SW 1271 (cell line): ENCODE measurements at regions not wholly inside any gene's neighbourhood (a gene's known extent, or its start where the extent isn't known, plus 50 kb on each side); places are given as distances from the start of the nearest gene placed in this dataset.
"Not testable (repeated sequence)": the region's sequence is repeated elsewhere in the genome, so short reads cannot be mapped to it uniquely, and the experiment has no call there.

Experiments
- DNase-seq, 2 experiments: peaks; one replicate each; lab custom pipeline; 2025; lab: John Stamatoyannopoulos, UW

- DNase-seq = not testable (repeated sequence)
Observed at GRCh38 chr2:192958615-192959014, 763.9 kb upstream of the TMEFF2 start.

DNA sequence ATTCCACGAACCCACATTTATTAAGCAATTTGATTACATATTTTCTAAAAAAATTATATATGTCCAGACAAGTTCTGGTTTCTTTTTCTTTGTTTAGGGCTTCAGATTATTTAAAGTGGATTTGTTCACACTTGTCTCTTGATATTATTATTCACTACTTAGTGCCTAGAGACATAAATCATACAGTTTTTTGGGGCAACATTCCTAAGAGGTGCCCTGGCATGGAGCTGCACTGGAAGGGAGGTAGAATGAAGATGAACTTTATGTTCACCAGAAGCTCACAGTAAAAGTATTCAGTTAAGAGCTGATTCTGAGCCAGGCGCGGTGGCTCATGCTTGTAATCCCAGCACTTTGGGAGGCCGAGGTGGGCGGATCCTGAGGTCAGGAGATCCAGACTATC is 762.7 kb upstream of the TMEFF2 start:
- DNase-seq = no peak

DNA sequence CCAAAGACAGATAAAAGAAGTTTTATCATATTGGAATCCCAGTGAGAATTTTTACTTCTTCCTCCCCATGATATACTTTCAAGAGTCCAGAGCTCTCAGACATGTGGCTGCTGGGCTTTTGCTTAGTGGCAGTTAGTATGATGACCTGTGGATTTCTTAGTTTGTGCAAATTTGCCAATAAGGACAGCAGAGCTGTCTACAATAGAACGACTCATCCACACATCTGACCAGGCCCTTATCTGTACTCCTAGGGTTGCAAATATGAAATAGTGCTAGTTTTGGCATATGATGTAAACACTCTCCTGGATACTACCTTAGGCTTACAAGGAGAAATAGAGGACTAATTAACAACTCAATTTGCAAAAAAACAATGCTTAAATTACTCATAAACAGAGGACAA is 758.4 kb upstream of the TMEFF2 start:
- DNase-seq = no peak

- no peak for DNase-seq
Observed at GRCh38 chr2:192952245-192952644, 757.5 kb upstream of the TMEFF2 start.

- no peak for DNase-seq
Observed at GRCh38 chr2:192948316-192948715, 753.6 kb upstream of the TMEFF2 start.

DNA sequence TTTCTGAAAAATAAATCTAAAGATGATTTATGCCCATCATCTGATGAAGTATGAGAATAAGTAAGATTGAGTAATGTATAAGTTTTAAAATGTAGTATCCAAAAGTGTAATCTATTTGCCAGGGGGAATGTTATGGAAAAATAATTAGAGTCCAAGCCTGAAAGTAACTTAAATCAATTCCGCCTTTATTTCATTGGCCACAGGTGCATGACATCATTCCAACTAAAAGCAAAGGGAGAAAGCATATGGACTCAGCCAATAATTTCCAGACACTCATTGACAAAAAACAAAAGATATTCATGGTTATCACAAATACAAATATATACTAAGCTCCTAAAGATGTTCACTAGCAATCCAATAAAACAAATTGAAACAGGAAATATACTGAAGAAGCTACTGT is 752.6 kb upstream of the TMEFF2 start:
- DNase-seq = no peak

DNA sequence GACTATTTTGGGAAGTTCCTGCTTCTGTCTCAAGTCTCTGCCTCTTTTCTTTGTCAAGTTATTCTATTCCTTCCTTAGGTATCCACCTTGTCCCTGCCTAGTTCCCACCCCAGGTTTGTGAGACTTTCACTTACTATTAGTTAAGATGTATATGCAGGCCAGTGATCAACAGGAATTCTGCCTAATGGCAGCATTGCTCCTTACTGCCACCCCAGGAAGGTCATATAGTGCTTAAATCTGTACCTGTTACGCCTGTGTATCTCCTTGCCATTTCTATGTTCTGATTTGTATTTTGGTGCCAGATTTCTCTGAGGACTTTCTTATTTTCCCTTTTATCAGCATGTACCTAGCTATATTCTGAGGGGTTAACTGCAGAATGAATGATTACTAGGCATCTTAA is 746.0 kb upstream of the TMEFF2 start:
- no peak for DNase-seq

- no peak for DNase-seq
Observed at GRCh38 chr2:192932376-192932775, 737.6 kb upstream of the TMEFF2 start.

GRCh38 chr2:192921631-192922030 is 726.9 kb upstream of the TMEFF2 start:
- not testable (repeated sequence) for DNase-seq

GRCh38 chr2:192901446-192901845 is 706.7 kb upstream of the TMEFF2 start:
- no peak for DNase-seq

DNA sequence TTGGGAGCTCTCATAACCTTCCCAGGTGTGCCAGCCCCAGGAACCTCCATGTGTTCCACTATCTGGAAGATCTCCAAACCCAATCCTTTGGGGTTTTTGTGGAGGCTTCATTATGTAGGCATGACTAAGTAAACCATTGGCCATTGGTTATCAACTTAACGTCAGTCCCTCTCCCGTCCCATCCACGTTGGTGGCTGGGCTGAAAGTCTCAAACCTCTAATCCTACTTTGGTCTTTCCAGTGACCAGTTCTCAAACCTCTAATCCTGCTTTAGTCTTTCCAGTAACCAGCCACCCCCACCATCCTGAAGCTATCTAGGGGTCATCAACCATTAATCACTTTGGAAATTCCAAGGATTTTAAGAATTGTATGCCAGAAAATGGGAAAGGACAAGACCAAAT is 704.7 kb upstream of the TMEFF2 start:
- no peak for DNase-seq

DNA sequence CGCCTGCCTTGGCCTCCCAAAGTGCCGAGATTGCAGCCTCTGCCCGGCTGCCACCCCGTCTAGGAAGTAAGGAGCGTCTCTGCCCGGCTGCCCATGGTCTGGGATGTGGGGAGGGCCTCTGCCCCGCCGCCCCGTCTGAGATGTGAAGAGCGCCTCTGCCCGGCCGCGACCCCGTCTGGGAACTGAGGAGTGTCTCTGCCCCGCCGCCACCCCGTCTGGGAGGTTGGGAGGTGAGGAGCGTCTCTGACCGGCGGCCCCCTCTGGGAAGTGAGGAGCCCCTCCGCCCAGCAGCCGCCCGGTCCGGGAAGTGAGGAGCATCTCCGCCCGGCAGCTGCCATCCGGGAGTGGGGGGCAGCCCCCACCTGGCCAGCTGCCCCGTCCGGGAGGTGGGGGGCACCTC is 699.2 kb upstream of the TMEFF2 start:
- not testable (repeated sequence) for DNase-seq

DNA sequence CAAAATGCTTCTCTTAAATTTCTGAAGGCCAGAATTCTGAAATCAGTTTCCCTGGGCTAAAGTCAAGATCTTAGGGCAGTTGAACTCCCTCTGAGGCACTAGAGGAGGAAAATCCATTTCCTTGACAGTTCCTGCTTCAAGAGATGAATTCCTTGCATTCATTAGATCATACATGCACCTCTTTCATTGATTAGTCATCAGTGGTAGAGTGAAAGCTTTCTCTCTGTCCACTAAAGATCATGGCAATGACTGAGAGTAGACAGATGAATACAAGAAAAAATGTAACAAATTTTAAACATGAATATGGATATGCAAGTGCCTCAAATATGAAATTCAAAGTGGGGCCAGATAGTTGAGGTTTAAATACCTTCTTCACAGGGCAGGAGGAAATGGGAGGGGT is 693.4 kb upstream of the TMEFF2 start:
- DNase-seq = no peak

DNA sequence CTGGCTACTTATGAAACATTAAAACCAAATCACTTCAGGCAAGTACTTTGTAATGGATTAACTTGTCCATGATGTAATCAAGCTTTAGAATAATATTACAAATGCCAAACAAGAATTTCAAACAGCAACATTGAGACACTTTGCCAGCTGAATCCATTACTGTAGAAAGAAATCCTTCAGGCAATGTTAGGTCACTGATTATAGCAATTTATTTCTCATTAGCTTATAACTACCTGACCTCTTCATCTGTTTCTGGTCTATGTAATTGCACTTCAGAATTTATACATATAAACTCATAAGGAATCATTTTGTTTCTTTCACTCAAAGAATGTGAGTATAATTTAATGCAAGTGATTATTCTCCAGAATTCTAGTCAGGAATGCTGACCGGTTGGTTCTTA is 692.6 kb upstream of the TMEFF2 start:
- no peak for DNase-seq

- no peak for DNase-seq
Observed at GRCh38 chr2:192886636-192887035, 691.9 kb upstream of the TMEFF2 start.

DNA sequence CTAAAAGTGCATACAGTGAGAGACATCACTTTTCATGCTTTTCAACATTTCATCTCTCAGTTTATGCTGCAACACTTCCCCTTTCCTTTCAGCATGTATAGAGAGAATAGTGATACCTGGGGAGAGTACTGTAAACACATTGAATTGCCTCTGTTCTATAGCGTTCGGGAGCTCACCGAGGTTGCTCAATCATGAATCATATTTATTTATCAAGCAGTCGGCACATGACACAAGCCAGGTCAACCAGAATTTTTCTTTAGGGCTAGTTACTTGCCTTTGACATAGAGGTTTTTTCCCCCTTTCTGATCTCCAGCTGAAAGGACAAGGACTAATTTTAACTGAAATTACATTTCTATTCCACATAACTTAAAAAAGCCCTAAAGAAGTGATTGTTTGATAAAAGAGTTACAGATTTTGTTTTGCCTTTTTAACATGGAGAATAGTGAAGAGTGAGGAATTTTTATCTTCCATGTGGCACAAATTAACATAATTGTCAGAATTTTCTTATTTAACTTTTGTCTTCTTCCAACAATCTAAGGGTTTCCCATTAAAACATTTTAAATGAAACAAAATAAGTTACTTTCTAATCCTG is 690.9 kb upstream of the TMEFF2 start:
- no peak for DNase-seq

- DNase-seq = no peak
Observed at GRCh38 chr2:192877159-192877558, 682.4 kb upstream of the TMEFF2 start.

DNA sequence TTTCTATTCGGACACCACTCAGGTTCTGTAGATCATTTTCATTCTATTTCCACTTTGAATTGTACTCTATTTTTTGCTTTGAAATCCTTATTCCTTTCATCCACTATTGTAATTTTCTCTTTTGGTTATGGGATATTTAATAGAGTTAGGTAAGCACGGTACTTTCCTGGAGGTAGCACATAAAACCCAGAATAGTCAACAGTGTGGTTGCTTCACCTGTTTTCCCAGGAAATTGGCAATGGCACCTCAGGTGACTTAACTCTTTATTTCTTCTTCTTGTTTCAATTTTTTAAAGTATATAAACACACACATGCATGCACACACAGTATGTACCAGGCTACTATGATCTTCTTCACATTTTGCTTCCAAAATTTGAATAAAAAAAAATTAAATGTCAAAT is 682.0 kb upstream of the TMEFF2 start:
- no peak for DNase-seq

DNA sequence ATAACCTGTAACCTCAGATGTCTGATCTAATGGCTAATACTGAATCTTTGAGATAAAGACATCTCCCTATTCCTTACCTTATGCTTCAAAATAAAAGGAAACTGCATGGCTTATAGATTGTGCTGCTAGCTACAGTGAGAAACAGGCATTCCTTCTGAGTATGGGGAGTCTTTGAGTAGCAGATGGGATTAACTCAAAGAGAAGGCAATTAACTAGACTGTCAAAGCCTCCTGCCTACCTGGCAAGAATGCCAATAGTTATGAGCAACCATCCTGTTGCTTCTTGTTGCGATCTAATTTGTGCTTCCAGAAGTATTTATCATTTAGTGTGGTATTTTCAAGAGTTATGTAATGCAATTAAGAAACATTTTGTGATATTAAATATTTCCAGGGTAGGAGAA is 660.0 kb upstream of the TMEFF2 start:
- no peak for DNase-seq

GRCh38 chr2:192854031-192854430 is 659.3 kb upstream of the TMEFF2 start:
- no peak for DNase-seq

DNA sequence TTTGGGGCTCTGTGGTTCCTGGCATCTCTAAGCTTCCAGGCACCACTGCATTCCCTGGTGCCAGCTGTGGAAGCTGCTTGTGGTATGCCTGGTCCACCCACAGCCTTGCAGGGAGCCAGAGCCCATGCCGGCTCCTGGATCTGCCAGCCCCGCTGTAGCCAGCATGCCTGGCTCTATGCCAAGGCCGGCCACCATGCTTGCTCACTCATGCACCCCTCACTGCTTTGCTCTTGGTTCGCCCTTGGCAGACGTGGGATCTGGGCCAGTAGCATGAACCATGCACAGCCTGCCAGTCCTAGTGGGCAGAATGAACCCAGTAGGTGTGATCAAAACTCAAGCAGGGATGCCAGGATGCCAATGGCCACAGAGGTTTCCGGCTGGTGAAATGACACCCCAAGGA is 634.2 kb upstream of the TMEFF2 start:
- DNase-seq = no peak

DNA sequence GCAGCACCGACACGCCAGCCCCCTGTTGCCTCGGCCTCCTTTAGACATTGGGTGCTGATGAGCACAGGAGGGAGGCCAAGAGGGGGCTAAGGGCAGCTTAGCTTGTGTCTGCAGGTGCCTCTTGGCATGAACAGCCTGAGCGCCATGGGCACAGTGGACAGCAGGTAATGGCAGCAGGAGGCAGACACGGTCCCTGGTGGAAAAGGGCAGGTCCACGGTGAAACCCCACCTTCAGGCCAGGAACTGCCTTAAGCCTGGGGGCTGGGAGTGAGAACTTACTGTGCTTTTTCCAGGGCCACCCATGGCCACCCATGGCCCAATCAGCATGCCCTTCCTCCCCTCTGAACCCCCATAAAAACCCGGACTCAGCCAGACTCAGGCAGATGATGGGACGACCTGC is 633.4 kb upstream of the TMEFF2 start:
- DNase-seq = no peak

- no peak for DNase-seq
Observed at GRCh38 chr2:192827735-192828134, 633.0 kb upstream of the TMEFF2 start.

DNA sequence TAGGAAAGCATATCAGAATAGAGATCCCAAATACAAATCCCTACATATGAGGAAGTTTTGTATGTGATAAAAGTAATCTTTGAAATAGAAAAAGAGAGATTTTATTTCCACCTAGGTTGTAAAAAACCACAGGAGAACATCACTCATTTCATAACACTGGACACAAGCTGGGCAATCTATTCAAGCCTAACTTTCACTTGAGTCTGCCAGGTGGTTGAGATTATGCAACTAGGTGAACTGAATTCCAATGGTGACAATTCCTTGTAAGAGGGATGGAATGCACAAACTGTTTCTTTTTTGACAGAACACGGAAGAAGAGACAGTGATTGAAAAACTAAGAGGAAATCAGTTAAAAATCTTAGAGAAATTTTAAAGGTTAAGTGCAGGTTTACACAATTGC is 619.6 kb upstream of the TMEFF2 start:
- DNase-seq = no peak

- no peak for DNase-seq
Observed at GRCh38 chr2:192813341-192813740, 618.6 kb upstream of the TMEFF2 start.
